ENCODE measurements at regions not wholly inside any gene's neighbourhood (a gene's known extent, or its start where the extent isn't known, plus 50 kb on each side); places are given as distances from the start of the nearest gene placed in this dataset.

GRCh38 chr4:111323916-111324315, 701.0 kb upstream of the PITX2 start:
- no peak for DNase-seq (ENCODE audit: low spot score)
- Histone ChIP-seq H3K27ac (ENCODE audit: low read depth in 1 of 2, low read length in 2 of 2) (no peak overlapping the region), H3K36me3 (ENCODE audit: control insufficient read depth in 4 of 4, insufficient read depth in 3 of 4, low read depth in 1 of 4, low read length in 3 of 4) (no peaks in the 10 kb centered on the region), H3K27me3 (ENCODE audit: control insufficient read depth in 4 of 4, insufficient read depth in 4 of 4, low read length in 3 of 4) (no peaks in the 10 kb centered on the region), H3K4me1 (ENCODE audit: control insufficient read depth in 4 of 4, insufficient read depth in 4 of 4, low read length in 3 of 4) (no peaks in the 10 kb centered on the region), H3K9me3 (ENCODE audit: control insufficient read depth in 4 of 4, low read length in 3 of 4) (no peaks in the 10 kb centered on the region), H3K4me3 (ENCODE audit: low read depth in 1 of 3, low read length in 3 of 3) (no peak overlapping the region), H3K9ac (ENCODE audit: low read depth in 1 of 2, low read length in 2 of 2) (no peak overlapping the region)
- TF ChIP-seq NR2F2 (IDR thresholded peaks at IDR 0.05), result no peak
- WGBS, result 74% methylated on average over 3 of the region's 3 CpGs

GRCh38 chr4:111326450-111326849, 703.6 kb upstream of the PITX2 start:
- 64% methylated on average over 1 of the region's 1 CpG for WGBS
- H3K4me3 ChIP-seq (ENCODE audit: low read depth in 1 of 3, low read length in 3 of 3), result no peak overlapping the region
- no peak for DNase-seq (ENCODE audit: low spot score)
- H3K9me3 ChIP-seq (ENCODE audit: control insufficient read depth in 4 of 4, low read length in 3 of 4), result no peaks in the 10 kb centered on the region
- no peaks in the 10 kb centered on the region for H3K36me3 ChIP-seq (ENCODE audit: control insufficient read depth in 4 of 4, insufficient read depth in 3 of 4, low read depth in 1 of 4, low read length in 3 of 4)
- H3K27ac ChIP-seq (ENCODE audit: low read depth in 1 of 2, low read length in 2 of 2), result no peak overlapping the region
- TF ChIP-seq HNF4A (conservative IDR thresholded peaks at IDR 0.05), result no peak
- H3K4me1 ChIP-seq (ENCODE audit: control insufficient read depth in 4 of 4, insufficient read depth in 4 of 4, low read length in 3 of 4), result no peaks in the 10 kb centered on the region
- no peaks in the 10 kb centered on the region for H3K27me3 ChIP-seq (ENCODE audit: control insufficient read depth in 4 of 4, insufficient read depth in 4 of 4, low read length in 3 of 4)
- no peak overlapping the region for H3K9ac ChIP-seq (ENCODE audit: low read depth in 1 of 2, low read length in 2 of 2)

GRCh38 chr4:111330786-111331185, 707.9 kb upstream of the PITX2 start:
- no peak overlapping the region for H3K9ac ChIP-seq (ENCODE audit: low read depth in 1 of 2, low read length in 2 of 2)
- no peaks in the 10 kb centered on the region for H3K27me3 ChIP-seq (ENCODE audit: control insufficient read depth in 4 of 4, insufficient read depth in 4 of 4, low read length in 3 of 4)
- H3K27ac ChIP-seq (ENCODE audit: low read depth in 1 of 2, low read length in 2 of 2), result no peak overlapping the region
- TF ChIP-seq CTCF (IDR thresholded peaks at IDR 0.05; ENCODE audit: low read depth, low read length, missing input control), result no peak
- no peak for TF ChIP-seq ATF3 (IDR thresholded peaks at IDR 0.05)
- no peak for TF ChIP-seq YY1 (IDR thresholded peaks at IDR 0.05)
- no peak for TF ChIP-seq MAX (IDR thresholded peaks at IDR 0.05)
- TF ChIP-seq REST (IDR thresholded peaks at IDR 0.05), result no peak
- TF ChIP-seq HNF4A (conservative IDR thresholded peaks at IDR 0.05), result no peak
- TF ChIP-seq EGR1 (IDR thresholded peaks at IDR 0.05; ENCODE audit: low read depth in 2 of 2), result no peak
- TF ChIP-seq FOXA2 (IDR thresholded peaks at IDR 0.05), result no peak
- no peak for TF ChIP-seq GABPA (IDR thresholded peaks at IDR 0.05 in 1 of 2, conservative IDR thresholded peaks at IDR 0.05 in 1 of 2)
- no peak for TF ChIP-seq HNF4G (IDR thresholded peaks at IDR 0.05)
- no peak for TF ChIP-seq ZBTB33 (IDR thresholded peaks at IDR 0.05)
- H3K4me1 ChIP-seq (ENCODE audit: control insufficient read depth in 4 of 4, insufficient read depth in 4 of 4, low read length in 3 of 4), result no peaks in the 10 kb centered on the region
- no peaks in the 10 kb centered on the region for H3K9me3 ChIP-seq (ENCODE audit: control insufficient read depth in 4 of 4, low read length in 3 of 4)
- H3K4me3 ChIP-seq (ENCODE audit: low read depth in 1 of 3, low read length in 3 of 3), result no peak overlapping the region
- WGBS, result 56% methylated on average over 2 of the region's 2 CpGs
- DNase-seq (ENCODE audit: low spot score), result no peak
- no peaks in the 10 kb centered on the region for H3K36me3 ChIP-seq (ENCODE audit: control insufficient read depth in 4 of 4, insufficient read depth in 3 of 4, low read depth in 1 of 4, low read length in 3 of 4)

All from liver (tissue), 8 donors.